ENCODE measurements at regions not wholly inside any gene's neighbourhood (a gene's known extent, or its start where the extent isn't known, plus 50 kb on each side); places are given as distances from the start of the nearest gene placed in this dataset.

GRCh38 chr20:12112089-12112474 is 194.4 kb downstream of the BTBD3 start:
- no peak for TF ChIP-seq CTCF (IDR thresholded peaks at IDR 0.05; ENCODE audit: poor library complexity)
- TF ChIP-seq EZH2 (IDR thresholded peaks at IDR 0.05; ENCODE audit: borderline replicate concordance): no peak
- no peak for TF ChIP-seq EZH2phosphoT487 (IDR thresholded peaks at IDR 0.05; ENCODE audit: low read depth, severe bottlenecking, unreplicated experiment)

Measured in hepatocyte (in vitro differentiated cells).